ENCODE measurements at regions not wholly inside any gene's neighbourhood (a gene's known extent, or its start where the extent isn't known, plus 50 kb on each side); places are given as distances from the start of the nearest gene placed in this dataset.

- H3K4me1 Mint-ChIP-seq, result peaks cover 20% of the 10 kb centered on the region
- H3K4me3 Mint-ChIP-seq, result no peak overlapping the region
- H3K36me3 Mint-ChIP-seq (ENCODE audit: low read depth), result no peaks in the 10 kb centered on the region
- no peak for TF ChIP-seq CTCF (conservative IDR thresholded peaks at IDR 0.05)
- no peaks in the 10 kb centered on the region for H3K27me3 Mint-ChIP-seq (ENCODE audit: low read depth)
- no peaks in the 10 kb centered on the region for H3K9me3 Mint-ChIP-seq
- H3K27ac Mint-ChIP-seq (ENCODE audit: unreplicated experiment), result no peak overlapping the region
- no peak for DNase-seq (ENCODE audit: low read depth, low spot score)
Measured at GRCh38 chr20:52847029-52847660, 125.0 kb upstream of the TSHZ2 start.

DNA sequence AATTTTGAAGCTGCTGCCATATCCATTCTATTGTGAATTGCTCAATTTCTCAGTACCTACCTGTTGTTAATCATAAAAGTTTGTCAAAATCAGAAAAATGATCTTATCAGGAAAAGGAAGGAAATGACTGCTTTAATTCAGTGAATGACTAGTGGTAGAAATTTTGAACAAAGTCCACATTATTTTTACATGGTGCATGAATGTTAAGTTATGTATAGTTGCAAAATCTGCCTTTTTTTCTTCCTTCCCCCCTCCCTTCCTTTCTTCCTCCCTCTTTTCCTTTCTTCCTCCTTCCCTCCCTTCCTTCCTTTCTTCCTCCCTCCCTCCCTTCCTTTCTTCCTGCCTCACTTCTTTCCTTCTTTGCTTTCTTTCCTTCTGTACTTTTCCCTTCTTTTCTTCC, 127.1 kb upstream of the TSHZ2 start:
- H3K4me1 Mint-ChIP-seq, result peaks cover 27% of the 10 kb centered on the region
- H3K27ac Mint-ChIP-seq (ENCODE audit: unreplicated experiment), result no peak overlapping the region
- H3K36me3 Mint-ChIP-seq (ENCODE audit: low read depth), result no peaks in the 10 kb centered on the region
- H3K27me3 Mint-ChIP-seq (ENCODE audit: low read depth), result no peaks in the 10 kb centered on the region
- no peak overlapping the region for H3K4me3 Mint-ChIP-seq
- DNase-seq (ENCODE audit: low read depth, low spot score), result no peak
- H3K9me3 Mint-ChIP-seq, result no peaks in the 10 kb centered on the region
- no peak for TF ChIP-seq CTCF (conservative IDR thresholded peaks at IDR 0.05)

GRCh38 chr20:52843425-52843824, 128.7 kb upstream of the TSHZ2 start:
- DNase-seq (ENCODE audit: low read depth, low spot score), result no peak
- H3K27me3 Mint-ChIP-seq (ENCODE audit: low read depth), result no peaks in the 10 kb centered on the region
- no peaks in the 10 kb centered on the region for H3K9me3 Mint-ChIP-seq
- H3K4me3 Mint-ChIP-seq, result no peak overlapping the region
- no peaks in the 10 kb centered on the region for H3K36me3 Mint-ChIP-seq (ENCODE audit: low read depth)
- H3K4me1 Mint-ChIP-seq, result peaks cover 24% of the 10 kb centered on the region
- no peak for TF ChIP-seq CTCF (conservative IDR thresholded peaks at IDR 0.05)
- no peak overlapping the region for H3K27ac Mint-ChIP-seq (ENCODE audit: unreplicated experiment)

DNA sequence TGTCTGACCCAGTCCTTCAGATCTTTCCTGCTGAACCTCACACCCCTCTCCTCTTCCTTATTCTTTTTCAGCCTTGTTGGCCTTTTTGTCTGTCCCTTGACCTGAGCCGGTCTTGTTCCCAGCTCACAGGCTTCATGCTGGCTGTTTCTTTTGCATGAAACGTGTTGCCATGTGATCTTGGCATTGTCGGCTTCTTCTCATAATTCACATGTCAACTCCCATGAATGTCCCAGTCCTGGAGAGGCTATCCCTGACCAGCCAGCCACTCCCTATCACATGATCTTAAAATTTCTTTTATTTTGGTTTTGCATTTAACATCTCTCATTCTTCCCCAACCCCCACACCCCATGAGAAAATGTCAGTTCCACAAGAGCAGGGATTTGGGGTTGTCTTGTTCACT, 131.2 kb upstream of the TSHZ2 start:
- no peak for TF ChIP-seq CTCF (conservative IDR thresholded peaks at IDR 0.05)
- Mint-ChIP-seq H3K9me3 (no peaks in the 10 kb centered on the region), H3K27me3 (ENCODE audit: low read depth) (no peaks in the 10 kb centered on the region), H3K27ac (ENCODE audit: unreplicated experiment) (no peak overlapping the region), H3K4me3 (no peak overlapping the region), H3K4me1 (peaks cover 8% of the 10 kb centered on the region), H3K36me3 (ENCODE audit: low read depth) (no peaks in the 10 kb centered on the region)
- no peak for DNase-seq (ENCODE audit: low read depth, low spot score)

GRCh38 chr20:52840041-52840440, 132.1 kb upstream of the TSHZ2 start:
- Mint-ChIP-seq H3K27ac (ENCODE audit: unreplicated experiment) (no peak overlapping the region), H3K9me3 (no peaks in the 10 kb centered on the region)

More at GRCh38 chr20:52840041-52840440, 132.1 kb upstream of the TSHZ2 start:
- no peak for TF ChIP-seq CTCF (conservative IDR thresholded peaks at IDR 0.05)
- Mint-ChIP-seq H3K4me1 (peaks cover 8% of the 10 kb centered on the region), H3K36me3 (ENCODE audit: low read depth) (no peaks in the 10 kb centered on the region), H3K27me3 (ENCODE audit: low read depth) (no peaks in the 10 kb centered on the region), H3K4me3 (no peak overlapping the region)
- DNase-seq (ENCODE audit: low read depth, low spot score), result no peak

All from neural crest cell (in vitro differentiated cells).